ENCODE measurements at regions not wholly inside any gene's neighbourhood (a gene's known extent, or its start where the extent isn't known, plus 50 kb on each side); places are given as distances from the start of the nearest gene placed in this dataset.

DNA sequence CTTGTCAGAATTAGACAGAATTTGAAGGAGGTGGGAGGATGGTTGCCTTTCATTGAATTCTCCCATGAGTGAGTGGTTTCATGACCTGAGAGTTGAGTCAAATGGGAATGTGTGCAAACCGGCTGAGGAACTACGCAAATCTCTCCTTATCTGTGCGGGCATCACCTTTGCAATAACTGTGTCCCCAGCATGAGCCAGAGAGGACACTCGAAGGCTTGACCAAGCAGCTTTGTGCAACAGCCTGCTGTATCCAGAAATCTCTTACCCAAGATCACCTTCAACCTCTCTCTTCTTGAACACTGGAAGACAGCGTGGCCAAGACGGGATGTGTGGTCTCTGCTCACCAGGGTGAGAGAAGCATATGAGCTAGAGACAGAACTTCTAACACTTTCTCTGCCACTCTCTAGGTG is 93.8 kb upstream of the IKZF1 start:
- FAIRE-seq (peak; percentile 14), DNase-seq (ENCODE audit: insufficient read length, low spot score) (no peak)

DNA sequence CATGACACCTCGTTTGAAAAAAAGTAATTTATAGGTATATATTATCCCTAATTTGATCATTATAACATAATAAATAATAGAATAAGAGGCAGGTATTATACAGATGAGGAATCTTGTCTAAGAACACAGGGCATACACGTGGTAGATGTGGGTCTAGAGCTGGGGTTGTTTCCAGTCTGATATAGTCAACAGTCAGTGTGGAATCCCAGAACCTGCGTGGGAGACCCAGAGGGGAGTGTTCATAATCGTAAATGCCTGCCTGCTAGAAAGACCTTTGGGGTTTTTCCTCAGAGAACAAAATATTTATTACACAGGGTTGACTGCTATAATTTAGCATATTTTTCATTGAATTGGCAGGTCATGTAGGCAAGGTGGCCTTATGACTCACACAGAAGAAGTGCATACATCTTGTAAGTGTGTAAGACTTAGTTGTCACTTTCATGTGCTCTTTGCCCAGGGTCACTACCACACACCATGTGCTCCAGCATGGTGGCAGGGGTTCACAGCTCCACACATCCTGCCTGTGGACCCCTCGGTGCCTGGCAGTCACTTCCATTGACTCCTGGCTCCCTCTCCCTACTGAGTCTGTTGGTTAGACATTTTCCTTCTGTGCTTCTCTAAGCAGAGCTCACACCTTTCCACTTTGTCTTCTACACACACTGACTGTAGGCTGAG is 94.9 kb upstream of the IKZF1 start:
- FAIRE-seq (peak; percentile 8), DNase-seq (ENCODE audit: insufficient read length, low spot score) (no peak)

DNA sequence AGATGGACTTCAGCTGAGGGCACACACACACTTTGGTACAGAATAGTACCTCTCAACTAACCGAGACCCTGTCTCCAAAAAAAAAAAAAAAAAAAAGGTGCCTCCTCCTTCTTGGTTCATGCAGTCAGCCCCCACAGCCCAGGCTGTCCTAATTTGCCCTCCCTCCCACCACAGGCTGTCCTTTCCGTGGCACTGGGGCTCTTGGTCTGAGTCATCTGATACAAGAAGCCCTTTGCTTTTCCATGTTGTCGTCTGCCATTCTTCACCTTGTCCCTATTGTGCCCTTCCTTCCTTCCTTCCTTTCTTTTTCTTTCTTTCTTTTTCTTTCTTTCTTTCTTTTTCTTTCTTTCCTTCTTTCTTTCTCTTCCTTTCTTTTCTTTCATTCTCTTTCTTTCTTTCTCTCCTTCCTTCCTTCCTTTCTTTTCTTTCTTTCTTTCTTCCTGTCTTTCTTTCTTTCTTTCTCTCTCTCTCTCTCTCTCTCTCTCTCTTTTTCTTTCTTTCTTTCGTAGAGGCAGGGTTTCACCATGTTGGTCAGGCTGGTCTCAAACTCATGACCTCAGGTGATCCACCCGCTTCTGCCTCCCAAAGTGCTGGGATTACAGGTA is 96.0 kb upstream of the IKZF1 start:
- FAIRE-seq: no peak
- DNase-seq (ENCODE audit: insufficient read length, low spot score): no peak

DNA sequence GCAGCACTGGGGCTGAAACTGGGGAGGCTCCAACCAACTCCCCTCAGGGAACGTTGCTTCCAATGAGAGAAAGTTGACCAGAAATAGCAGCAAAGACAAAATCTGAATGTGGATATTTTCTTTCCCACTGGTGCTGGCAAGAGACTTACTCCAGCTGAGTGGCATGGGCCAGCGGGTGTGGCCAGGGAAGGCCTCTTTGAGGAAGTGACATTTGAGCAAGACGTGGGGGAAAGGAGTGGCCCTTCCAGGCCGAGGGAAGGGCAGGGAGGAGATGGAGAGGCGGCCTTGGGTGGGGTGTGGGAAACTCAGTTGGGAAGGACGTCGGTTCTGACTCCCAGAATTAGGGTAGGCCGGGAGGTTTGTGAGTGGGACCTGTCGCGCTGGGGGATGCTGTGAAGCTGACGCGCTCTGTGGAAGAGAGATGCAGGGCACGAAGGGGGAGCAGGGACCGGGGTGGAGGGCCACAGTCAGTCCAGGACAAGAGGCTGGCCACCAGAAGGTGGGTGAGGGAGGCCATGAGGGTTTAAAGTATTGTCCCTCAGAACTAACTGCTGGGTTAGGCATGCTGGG is 96.7 kb upstream of the IKZF1 start:
- no peak for DNase-seq (ENCODE audit: insufficient read length, low spot score)
- no peak for FAIRE-seq

DNA sequence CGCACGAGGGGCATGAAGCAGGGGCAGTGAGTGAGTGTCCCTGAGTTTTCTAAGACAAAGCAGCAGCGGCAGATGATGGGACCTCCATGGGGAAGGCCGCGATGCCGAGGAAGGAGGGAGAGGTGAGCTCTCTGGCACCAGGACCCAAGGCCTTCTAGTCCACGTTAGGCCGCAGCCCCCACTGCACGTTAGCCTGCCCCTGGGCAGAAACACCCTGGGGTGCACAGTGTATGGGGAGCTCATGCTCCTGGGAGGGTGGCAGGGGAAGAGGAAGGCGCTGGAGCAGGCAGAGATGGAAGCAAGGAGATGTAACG is 97.3 kb upstream of the IKZF1 start:
- DNase-seq (ENCODE audit: insufficient read length, low spot score): no peak
- FAIRE-seq: no peak

DNA sequence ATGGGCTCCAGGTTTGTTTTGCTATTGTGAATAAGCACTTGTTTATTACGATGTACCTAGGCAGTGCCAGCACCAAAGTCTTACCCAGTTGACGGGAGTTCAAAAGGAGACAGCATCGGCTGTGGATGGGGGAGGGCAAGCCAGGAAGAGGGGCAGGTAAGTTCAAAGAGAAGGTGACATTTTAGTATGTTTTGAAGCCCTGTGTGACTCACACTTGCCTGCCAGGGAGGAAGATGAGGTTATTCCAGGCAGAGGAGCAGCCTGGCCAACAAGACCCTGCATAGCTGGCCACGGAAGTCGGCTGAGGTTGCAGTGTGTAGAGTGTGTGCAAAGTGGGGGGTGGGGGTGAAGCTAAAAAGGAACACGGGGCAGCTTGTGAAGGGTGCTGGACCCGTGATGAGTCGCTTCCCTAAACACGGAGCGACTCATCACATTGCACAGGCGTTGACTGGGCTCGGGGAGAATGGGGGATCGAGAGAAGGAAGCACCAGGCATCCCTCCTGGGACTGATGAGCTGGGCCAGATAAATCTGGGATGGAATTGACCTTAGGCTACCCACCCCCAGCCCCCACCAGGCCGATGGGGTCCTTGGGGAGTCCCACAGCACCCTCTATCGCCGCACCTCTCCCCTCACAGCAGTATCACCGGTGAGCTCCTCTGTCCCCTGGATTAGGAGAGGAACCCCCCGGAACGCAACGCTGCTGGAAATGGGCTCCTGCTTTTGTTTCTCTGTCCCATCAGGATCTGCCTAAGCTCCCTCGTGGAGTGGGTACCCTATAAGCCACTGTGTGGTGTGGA is 97.9 kb upstream of the IKZF1 start:
- FAIRE-seq (no peak), DNase-seq (ENCODE audit: insufficient read length, low spot score) (no peak)

DNA sequence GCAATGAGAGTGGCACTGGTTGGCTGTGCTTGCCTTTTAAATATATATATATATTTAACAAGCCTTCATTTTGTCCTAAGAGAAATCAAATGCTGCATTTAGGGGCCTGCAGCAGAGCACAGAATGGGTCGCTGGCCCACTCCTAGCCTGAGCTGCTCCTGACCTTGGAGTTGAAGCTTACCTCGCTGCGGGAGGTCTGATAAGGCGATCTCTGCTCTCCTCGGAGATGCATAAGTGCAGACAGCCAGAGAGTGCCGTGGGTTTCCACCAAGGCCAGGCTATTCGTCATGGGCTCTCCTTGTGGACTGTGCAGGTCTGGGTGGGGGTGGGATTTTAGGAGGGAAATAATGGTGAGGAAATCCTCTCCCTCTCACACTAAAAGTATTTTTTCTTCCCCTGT is 99.5 kb upstream of the IKZF1 start:
- FAIRE-seq: no peak
- DNase-seq (ENCODE audit: insufficient read length, low spot score): no peak

DNA sequence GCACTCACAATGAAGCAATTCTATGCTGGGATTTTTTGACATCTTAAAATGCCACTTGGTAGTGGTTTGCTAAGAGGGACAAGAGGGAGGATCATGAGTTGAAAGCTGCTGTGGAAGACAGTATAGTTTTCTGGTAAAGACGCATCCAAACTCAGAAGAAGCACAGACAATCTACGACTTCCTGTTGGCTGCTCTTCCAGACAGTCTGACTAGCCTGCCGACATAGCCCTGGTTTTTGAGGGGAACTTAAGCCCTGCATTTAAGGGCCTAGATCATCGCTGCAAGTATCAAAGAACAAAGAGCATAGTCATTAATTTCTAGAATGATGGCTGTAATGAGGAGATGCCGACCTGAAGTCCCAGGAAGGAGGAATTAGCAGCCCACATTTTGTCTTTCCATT is 99.9 kb upstream of the IKZF1 start:
- FAIRE-seq: peak; percentile 53
- DNase-seq (ENCODE audit: insufficient read length, low spot score): no peak

DNA sequence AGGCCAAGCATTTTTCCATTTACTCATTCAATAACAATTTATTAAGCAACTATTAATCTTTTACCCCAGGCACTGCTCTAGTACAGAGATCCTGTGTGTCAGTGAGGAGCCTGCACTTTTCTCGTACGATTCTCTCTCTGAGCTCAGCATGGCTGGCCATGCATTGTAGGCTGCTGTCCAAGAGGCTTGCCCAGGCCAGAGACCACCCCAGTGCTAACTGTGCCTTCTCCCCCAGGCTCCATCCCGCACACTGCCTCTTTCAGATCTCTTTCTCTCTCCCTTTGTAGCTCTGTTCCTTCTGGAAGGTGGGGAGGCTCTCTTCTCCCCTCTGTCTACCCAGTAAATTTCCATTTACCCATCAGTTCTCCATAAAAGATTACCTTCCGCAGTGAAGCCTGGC is 101.0 kb upstream of the IKZF1 start:
- FAIRE-seq (no peak), DNase-seq (ENCODE audit: insufficient read length, low spot score) (no peak)

DNA sequence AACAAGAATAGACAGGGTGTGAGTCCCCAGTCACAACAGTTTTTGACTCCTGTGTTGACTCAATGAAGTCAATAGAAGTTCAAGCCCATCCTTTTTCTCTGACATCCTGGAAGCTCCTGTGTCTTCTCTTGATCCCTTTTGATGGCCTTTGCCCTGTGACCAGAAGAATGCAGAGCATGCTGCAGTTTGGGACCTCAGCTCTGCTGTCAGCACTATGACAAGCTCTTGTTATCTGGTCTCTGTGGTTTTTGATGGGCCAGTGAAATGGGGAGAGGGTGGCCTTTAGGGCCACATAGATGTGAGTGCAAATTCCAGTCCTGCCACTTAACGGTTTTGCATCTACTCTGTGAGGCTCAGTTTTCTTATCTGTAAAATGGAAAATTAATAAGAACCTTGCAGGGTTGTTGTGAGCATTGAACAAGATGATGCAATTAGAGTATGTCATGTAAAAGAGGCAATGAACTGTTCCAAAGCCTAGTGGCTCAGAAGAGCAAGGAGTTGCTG is 102.4 kb upstream of the IKZF1 start:
- FAIRE-seq (no peak), DNase-seq (ENCODE audit: insufficient read length, low spot score) (no peak)

DNA sequence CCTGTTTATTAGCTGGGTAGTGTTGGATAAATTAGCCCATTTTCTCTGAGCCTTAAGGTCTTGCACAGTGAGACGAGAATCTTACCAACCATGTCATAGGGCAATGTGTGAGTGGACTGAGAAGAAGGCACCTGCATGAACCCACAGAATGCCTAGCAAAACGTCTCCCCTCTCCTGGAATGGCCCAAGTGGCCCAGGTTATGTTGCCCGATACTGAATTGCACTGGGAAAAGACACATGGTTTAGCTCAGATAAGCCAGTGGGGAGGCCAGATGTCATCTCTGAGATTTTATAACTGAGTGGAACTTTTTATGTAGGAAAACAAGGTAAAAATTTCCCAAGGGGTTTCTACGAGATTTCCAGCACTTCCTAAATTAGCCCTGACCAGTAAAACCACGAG is 104.7 kb upstream of the IKZF1 start:
- DNase-seq (ENCODE audit: insufficient read length, low spot score): no peak
- FAIRE-seq: no peak

DNA sequence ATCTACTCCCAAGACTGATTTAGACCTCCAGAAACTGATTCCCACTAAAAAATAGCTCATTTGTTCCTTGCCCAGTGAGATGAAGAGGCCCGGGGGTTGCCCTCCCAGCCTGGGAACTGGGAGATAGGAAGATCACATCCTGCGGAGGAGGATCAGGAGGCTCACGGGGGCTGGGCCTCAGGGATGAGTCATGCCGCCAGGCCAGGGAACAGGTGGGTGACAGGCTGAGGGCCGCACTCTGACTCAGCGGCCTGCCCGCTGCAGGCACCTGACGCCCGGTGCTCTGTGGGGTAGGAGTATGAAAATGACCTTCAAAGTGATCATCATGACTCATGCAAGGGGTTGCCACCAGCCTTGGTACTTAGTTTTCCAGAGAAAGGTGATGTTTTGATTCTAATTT is 104.5 kb upstream of the ZPBP start:
- FAIRE-seq: no peak
- peak; percentile 26 for DNase-seq (ENCODE audit: insufficient read length, low spot score)

DNA sequence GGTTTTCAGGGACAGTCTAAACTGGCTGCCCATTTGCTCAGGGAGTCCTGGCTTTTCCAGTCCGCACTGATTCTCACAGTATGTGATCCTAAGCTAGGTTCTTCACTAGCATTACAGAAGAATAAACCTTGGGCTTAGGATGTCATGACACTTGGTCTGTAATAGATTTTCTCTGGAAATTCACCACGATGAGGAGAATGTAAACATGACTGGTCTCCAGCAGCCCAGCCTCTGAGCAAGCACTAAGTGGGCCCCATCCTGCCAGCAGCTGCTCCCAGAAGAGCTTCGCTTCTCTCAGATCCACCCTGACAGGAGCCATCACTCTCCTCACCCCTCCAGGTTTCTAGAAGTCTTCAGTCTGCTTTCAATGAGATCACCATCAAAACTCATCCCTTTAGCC is 103.7 kb upstream of the ZPBP start:
- DNase-seq (ENCODE audit: insufficient read length, low spot score) (no peak), FAIRE-seq (no peak)

DNA sequence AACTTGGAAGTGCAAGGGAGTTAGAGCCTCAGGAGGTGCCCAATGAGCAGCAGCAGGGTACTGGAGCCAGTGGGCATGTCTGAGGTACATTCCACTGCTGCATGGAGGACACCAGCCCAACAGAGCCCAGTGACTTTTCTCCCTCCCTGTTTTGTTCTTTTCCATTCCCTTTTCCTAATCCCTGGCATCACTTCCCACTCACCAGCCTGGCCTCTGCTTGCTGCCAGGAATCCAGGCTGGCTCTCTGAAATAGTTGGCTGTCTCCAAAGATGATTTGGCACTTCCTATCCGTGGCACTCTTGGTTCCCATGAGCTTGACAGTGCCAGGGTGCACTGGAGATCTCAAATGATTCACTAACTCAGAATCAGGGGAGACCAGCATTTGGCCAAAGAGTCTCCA is 97.7 kb upstream of the ZPBP start:
- DNase-seq (ENCODE audit: insufficient read length, low spot score): no peak
- no peak for FAIRE-seq

DNA sequence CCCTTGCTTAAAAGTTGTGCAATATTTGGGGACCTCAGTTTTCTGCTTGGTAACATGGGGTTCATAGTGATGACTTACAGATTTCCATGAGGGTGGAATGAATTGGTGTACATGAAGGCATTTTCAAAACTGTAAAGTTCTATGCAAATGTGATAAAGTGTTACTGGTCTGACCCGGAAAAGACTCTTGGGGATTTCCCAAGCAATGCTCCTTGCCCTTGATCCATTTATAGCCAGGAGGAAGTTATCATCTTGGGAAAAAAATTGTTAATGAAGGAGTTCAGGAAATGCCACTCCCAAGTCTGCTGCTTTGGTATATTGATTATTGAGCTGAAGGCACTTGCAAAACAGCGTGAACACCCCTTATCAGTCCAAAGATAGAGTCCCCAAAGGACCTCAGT is 96.3 kb upstream of the ZPBP start:
- DNase-seq (ENCODE audit: insufficient read length, low spot score): no peak
- FAIRE-seq: no peak

DNA sequence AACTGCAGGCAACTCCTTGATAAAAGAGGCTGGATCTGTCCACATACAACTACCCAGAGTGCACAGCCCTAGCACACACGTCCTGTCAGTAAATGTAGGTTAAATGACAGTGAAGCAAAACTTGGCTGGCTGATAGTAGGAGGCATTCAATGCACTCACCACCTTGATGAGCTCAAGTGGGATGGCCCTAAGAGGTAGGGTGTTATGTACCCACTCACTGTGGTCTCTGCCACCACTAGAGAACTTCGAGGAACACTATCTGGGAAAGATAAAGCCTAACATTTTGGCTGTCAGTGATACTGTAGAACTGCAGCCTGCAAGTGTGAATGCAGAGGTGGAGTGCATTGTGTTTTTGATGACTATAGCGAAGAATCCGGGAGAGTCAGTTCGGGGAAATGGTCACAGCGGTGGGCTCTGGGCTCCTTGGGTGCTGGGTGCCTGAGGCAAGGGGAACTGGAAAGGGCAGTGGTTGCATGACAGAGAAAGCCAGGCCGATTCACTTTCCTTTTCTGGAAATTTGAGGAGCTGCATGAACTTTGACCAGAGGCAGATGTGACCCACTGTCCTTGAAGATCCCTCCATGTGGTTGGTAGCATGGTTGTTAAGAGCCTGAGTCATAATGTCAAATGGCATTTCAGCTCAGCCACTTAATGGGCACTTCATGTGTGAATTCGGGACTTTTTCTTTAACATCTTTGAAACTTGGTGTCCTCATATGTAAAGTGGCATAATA is 93.1 kb upstream of the ZPBP start:
- DNase-seq (ENCODE audit: insufficient read length, low spot score) (no peak), FAIRE-seq (no peak)

DNA sequence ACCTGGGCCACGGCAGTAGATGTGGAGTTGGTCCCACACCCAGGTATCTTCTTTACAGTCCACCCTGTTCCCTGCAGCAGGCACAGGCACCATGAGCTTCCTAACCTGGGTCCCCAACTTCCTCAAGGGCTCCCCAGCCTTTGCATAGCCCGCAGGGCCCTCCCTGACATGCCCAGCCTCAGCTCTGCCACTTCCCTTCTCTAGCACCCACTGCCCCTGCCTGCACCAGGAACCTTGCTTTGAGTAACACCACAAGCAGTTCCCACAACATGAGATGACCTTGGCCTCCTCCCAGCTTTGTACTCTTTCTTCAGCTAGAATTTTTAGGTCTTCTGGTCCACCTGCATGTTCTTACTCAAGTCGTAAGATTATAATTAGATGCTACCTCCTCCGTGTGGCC is 92.2 kb upstream of the ZPBP start:
- no peak for FAIRE-seq
- no peak for DNase-seq (ENCODE audit: insufficient read length, low spot score)

DNA sequence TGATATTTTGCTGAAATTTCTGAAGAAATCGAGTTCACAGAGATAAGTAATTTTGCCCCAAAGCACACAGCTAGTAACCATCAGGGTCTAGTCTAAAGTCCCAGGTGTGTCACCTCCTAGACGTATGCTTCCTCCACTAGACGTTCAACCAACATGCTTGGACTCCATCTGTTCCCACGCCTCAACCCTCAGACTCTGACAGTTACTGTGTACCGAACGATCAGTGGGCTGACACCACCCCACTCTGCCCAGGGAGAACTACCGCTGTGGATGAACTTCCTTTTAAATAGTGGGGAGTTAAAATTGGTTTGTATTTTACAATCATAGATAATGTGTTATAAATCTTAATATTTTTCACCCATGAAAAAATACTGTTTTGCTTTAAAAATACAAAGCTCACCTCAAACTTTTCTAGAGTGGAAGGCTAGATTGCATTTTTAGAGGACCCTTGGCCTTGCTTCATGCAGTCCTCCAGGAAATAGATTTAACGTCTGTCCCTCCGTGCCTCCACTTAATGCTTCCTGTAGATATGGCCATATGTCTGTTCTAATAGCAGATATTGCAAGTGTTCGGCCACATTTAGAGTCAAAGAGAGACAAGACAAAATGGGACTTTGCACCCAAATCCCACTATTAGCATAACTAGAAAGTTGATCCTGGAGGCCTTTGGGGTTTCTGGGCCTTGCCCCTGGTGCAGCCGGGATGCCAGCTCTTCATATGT is 91.4 kb upstream of the ZPBP start:
- no peak for DNase-seq (ENCODE audit: insufficient read length, low spot score)
- FAIRE-seq: no peak

DNA sequence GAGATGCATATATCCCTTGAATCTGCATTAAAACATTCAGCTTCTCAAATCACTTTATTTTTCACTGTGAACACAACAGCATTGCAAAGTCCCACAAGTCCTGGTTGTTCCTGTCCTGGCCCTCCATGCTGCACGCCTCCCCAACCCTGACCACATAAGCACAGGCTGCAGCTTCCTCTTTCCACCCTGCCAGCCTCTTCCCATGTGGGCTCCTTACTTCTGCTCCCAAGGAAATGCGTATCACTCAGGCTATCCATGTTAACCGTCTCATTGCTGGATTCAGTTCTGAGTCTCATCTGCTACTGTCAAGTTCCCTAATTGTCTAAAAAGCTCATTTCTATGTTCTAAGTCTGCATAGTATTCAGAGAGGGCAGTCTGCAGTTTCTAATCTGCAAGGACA is 89.7 kb upstream of the ZPBP start:
- no peak for DNase-seq (ENCODE audit: insufficient read length, low spot score)
- no peak for FAIRE-seq

DNA sequence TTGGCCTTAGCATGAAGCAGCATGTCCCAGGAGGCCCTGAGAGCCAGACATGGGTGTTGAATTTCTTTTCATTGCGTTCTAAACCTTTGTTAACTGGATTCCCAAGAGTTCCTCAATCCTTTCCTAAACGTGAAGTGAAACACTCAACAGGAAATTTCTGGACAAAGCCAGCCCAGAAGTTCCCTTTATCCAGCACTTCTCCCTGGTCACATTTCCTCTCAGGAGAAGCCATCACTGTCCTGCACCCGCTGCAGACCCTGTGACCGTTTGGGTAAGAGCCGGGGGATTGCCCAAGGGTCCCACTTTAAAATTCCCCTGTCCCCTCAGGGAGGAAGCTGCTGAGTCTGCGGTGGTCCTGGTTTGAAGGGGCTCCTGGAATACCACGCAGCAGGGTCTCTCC is 88.0 kb upstream of the ZPBP start:
- DNase-seq (ENCODE audit: insufficient read length, low spot score) (no peak), FAIRE-seq (no peak)

DNA sequence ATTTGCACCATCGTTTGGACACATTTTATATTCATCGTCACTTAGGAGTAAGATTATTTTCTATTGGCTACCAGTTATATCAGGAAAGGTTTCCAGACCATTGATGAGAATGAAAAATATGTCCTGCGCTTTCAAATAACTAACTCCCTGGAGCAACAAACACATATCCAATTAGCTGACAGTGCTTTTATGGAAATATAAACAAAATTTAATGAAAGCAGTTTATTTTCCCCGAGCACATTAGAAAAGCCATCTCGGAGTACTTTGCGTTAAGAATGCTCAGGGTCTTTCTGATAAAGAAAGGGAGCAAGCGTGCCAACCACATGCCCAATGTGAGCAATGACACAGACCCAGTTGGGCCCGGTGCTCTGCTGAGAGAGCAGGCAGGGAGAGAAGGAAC is 85.1 kb upstream of the ZPBP start:
- FAIRE-seq (no peak), DNase-seq (ENCODE audit: insufficient read length, low spot score) (no peak)
